NCI-H510A treated with DMSO at 0.1 percent for 48 hours (cell line): ENCODE measurements at regions not wholly inside any gene's neighbourhood (a gene's known extent, or its start where the extent isn't known, plus 50 kb on each side); places are given as distances from the start of the nearest gene placed in this dataset.
"Not testable (repeated sequence)": the region's sequence is repeated elsewhere in the genome, so short reads cannot be mapped to it uniquely, and the experiment has no call there.

Source experiments
- DNase-seq: peaks from one replicate; lab custom pipeline; 2025; lab: John Stamatoyannopoulos, UW

GRCh38 chr3:118525077-118525476 lies 509.6 kb downstream of the IGSF11 start:
- DNase-seq = no peak

- no peak for DNase-seq
Observed at GRCh38 chr3:118526758-118527513, 507.7 kb downstream of the IGSF11 start.

- no peak for DNase-seq
Observed at GRCh38 chr3:118527514-118528044, 507.1 kb downstream of the IGSF11 start.

- DNase-seq = no peak
Observed at GRCh38 chr3:118529554-118529953, 505.1 kb downstream of the IGSF11 start.

- no peak for DNase-seq
Observed at GRCh38 chr3:118530350-118530922, 504.2 kb downstream of the IGSF11 start.

- not testable (repeated sequence) for DNase-seq
Observed at GRCh38 chr3:118530927-118531356, 503.7 kb downstream of the IGSF11 start.

- DNase-seq = no peak
Observed at GRCh38 chr3:118531816-118532215, 502.8 kb downstream of the IGSF11 start.

- DNase-seq = no peak
Observed at GRCh38 chr3:118533676-118534075, 501.0 kb downstream of the IGSF11 start.

- DNase-seq = no peak
Observed at GRCh38 chr3:118534519-118534918, 500.1 kb downstream of the IGSF11 start.

GRCh38 chr3:118536764-118537163 lies 497.9 kb downstream of the IGSF11 start:
- DNase-seq = no peak

- no peak for DNase-seq
Observed at GRCh38 chr3:118537454-118537853, 497.2 kb downstream of the IGSF11 start.

- no peak for DNase-seq
Observed at GRCh38 chr3:118538187-118538586, 496.5 kb downstream of the IGSF11 start.

- DNase-seq = not testable (repeated sequence)
Observed at GRCh38 chr3:118539820-118540447, 494.7 kb downstream of the IGSF11 start.

- DNase-seq = not testable (repeated sequence)
Observed at GRCh38 chr3:118540448-118540821, 494.2 kb downstream of the IGSF11 start.

GRCh38 chr3:118540826-118541225 lies 493.8 kb downstream of the IGSF11 start:
- DNase-seq = no peak

- no peak for DNase-seq
Observed at GRCh38 chr3:118541796-118542195, 492.9 kb downstream of the IGSF11 start.

- DNase-seq = no peak
Observed at GRCh38 chr3:118543832-118544231, 490.8 kb downstream of the IGSF11 start.

GRCh38 chr3:118544458-118544857 lies 490.2 kb downstream of the IGSF11 start:
- no peak for DNase-seq

GRCh38 chr3:118548434-118548833 lies 486.2 kb downstream of the IGSF11 start:
- DNase-seq = no peak

- DNase-seq = no peak
Observed at GRCh38 chr3:118550122-118550521, 484.5 kb downstream of the IGSF11 start.

GRCh38 chr3:118550556-118550955 lies 484.1 kb downstream of the IGSF11 start:
- DNase-seq = no peak

- no peak for DNase-seq
Observed at GRCh38 chr3:118554148-118554838, 480.4 kb downstream of the IGSF11 start.
